ENCODE measurements at regions not wholly inside any gene's neighbourhood (a gene's known extent, or its start where the extent isn't known, plus 50 kb on each side); places are given as distances from the start of the nearest gene placed in this dataset.

GRCh38 chrX:40821780-40822179 is 86.4 kb upstream of the MED14 start:
- TF ChIP-seq REST (IDR thresholded peaks at IDR 0.05; ENCODE audit: low read depth, low read length) (no peak), CTCF (IDR thresholded peaks at IDR 0.05) (no peak), CHD2 (IDR thresholded peaks at IDR 0.05; ENCODE audit: low read length, partially characterized antibody) (no peak), RFX5 (IDR thresholded peaks at IDR 0.05; ENCODE audit: low read length) (no peak), EZH2phosphoT487 (IDR thresholded peaks at IDR 0.05; ENCODE audit: borderline replicate concordance, low read depth) (no peak), RAD21 (IDR thresholded peaks at IDR 0.05; ENCODE audit: low read length) (no peak), TAF1 (IDR thresholded peaks at IDR 0.05; ENCODE audit: borderline replicate concordance, low read depth, low read length) (no peak), MEF2A (IDR thresholded peaks at IDR 0.05; ENCODE audit: borderline replicate concordance, low read depth) (no peak), POLR2AphosphoS5 (IDR thresholded peaks at IDR 0.05; ENCODE audit: low read depth, low read length) (no peak), USF2 (IDR thresholded peaks at IDR 0.05; ENCODE audit: borderline replicate concordance, low read depth, low read length) (no peak), USF1 (IDR thresholded peaks at IDR 0.05; ENCODE audit: borderline replicate concordance, low read depth) (no peak), FOXM1 (IDR thresholded peaks at IDR 0.05; ENCODE audit: low read depth) (no peak), PBX3 (IDR thresholded peaks at IDR 0.05) (no peak)
